Caco-2 (cell line): ENCODE measurements at regions not wholly inside any gene's neighbourhood (a gene's known extent, or its start where the extent isn't known, plus 50 kb on each side); places are given as distances from the start of the nearest gene placed in this dataset.

Experiments used
- BruUV-seq: library from RNA; stranded (reverse); fragments of 400-500 nt; replicated peaks from 2 replicates; lab custom pipeline; 2021; lab: Mats Ljungman, UMichigan
- CTCF ChIA-PET: fragments of 300-600 bp; sonication (Branson Sonifier 250); formaldehyde crosslinking; loops from one replicate; lab custom pipeline; 2022; ENCODE audit warnings: antibody characterized with exemption; lab: Charles Lee
- POLR2A ChIA-PET: fragments of 300-600 bp; sonication (Branson Sonifier 250); formaldehyde crosslinking; loops from one replicate; lab custom pipeline; 2022; ENCODE audit warnings: antibody characterized with exemption; lab: Charles Lee
- DNase-seq, 2 experiments: peaks; one replicate each; pipeline versions ENCODE4 v3.0.0 to v3.0.0-alpha.2; 2020 to 2022
- H3K27me3 ChIP-seq: replicated peaks from 2 replicates; pipeline ENCODE4 v1.6.0; 2011; ENCODE audit warnings: low read length; ENCODE audit not compliant: control insufficient read depth, insufficient read depth
- H3K36me3 ChIP-seq: 2 replicates; pipeline ENCODE4 v1.5.1; 2011; ENCODE audit warnings: low read length; ENCODE audit not compliant: control insufficient read depth, insufficient read depth
- H3K4me1 ChIP-seq: fragments of 250-450 bp; sonication (Bioruptor Pico); 2 replicates; pipeline ENCODE4 v1.5.1; 2020; ENCODE audit warnings: mild to moderate bottlenecking
- H3K4me3 ChIP-seq: 2 replicates; pipeline ENCODE4 v1.5.1; 2011; ENCODE audit warnings: low read depth, mild to moderate bottlenecking, control low read depth, low read length
- H3K9me3 ChIP-seq: fragments of 250-450 bp; sonication (Bioruptor Pico); 2 replicates; pipeline ENCODE4 v1.5.1; 2020; ENCODE audit warnings: mild to moderate bottlenecking, moderate library complexity
- H3K27ac Mint-ChIP-seq: one replicate; pipeline ENCODE4 v1.8.0; 2022; ENCODE audit warnings: mixed read lengths; ENCODE audit not compliant: unreplicated experiment
- H3K27me3 Mint-ChIP-seq: one replicate; pipeline ENCODE4 v1.8.0; 2022; ENCODE audit warnings: mixed read lengths; ENCODE audit not compliant: insufficient read depth, unreplicated experiment
- H3K36me3 Mint-ChIP-seq: one replicate; pipeline ENCODE4 v1.8.0; 2022; ENCODE audit warnings: mild to moderate bottlenecking, mixed read lengths; ENCODE audit not compliant: insufficient read depth, unreplicated experiment
- H3K4me1 Mint-ChIP-seq: one replicate; pipeline ENCODE4 v1.8.0; 2022; ENCODE audit warnings: low read depth, mixed read lengths; ENCODE audit not compliant: unreplicated experiment
- H3K4me3 Mint-ChIP-seq: one replicate; pipeline ENCODE4 v1.8.0; 2022; ENCODE audit warnings: mild to moderate bottlenecking, moderate library complexity, mixed read lengths; ENCODE audit not compliant: unreplicated experiment
- H3K9me3 Mint-ChIP-seq: one replicate; pipeline ENCODE4 v1.8.0; 2022; ENCODE audit warnings: mixed read lengths; ENCODE audit not compliant: unreplicated experiment
- CTCF ChIP-seq, 2 experiments: fragments of 200-600 bp in 1 of 2; IDR thresholded peaks; 1 replicate in 1 of 2; 2 replicates in 1 of 2; pipeline versions ENCODE4 v1.5.1 to v1.8.0; 2011 to 2022; ENCODE audit warnings: antibody characterized with exemption in 1 of 2, control low read depth in 1 of 2, inconsistent platforms in 1 of 2, low read depth in 1 of 2, low read length in 1 of 2, mild to moderate bottlenecking in 1 of 2, moderate library complexity in 1 of 2; ENCODE audit not compliant: insufficient read depth in 1 of 2, severe bottlenecking in 1 of 2, unreplicated experiment in 1 of 2
- intact Hi-C: fragments of 100-400 bp; cut with micrococcal nuclease; formaldehyde crosslinking; loops from one replicate; pipeline ENCODE4 v1.10.0; 2022; ENCODE audit not compliant: unreplicated experiment

- H3K27me3 Mint-ChIP-seq: no peaks in the 10 kb centered on the region
- no peaks in the 10 kb centered on the region for H3K9me3 Mint-ChIP-seq
- POLR2A ChIA-PET: no interaction called here
- CTCF ChIA-PET: no interaction called here
- no peaks in the 10 kb centered on the region for H3K9me3 ChIP-seq
- H3K27ac Mint-ChIP-seq: no peak overlapping the region
- intact Hi-C loops: no loop called here
- no peak for DNase-seq
- H3K4me1 ChIP-seq: no peaks in the 10 kb centered on the region
- no peaks in the 10 kb centered on the region for H3K27me3 ChIP-seq
- H3K36me3 ChIP-seq: no peaks in the 10 kb centered on the region
- BruUV-seq: no TSS peak
- no peak overlapping the region for H3K4me3 Mint-ChIP-seq
- H3K4me3 ChIP-seq: no peak overlapping the region
- H3K4me1 Mint-ChIP-seq: no peaks in the 10 kb centered on the region
- TF ChIP-seq CTCF (IDR thresholded peaks at IDR 0.05; ENCODE audit: insufficient read depth in 1 of 2, low read depth in 1 of 2, low read length in 1 of 2, severe bottlenecking in 1 of 2, unreplicated experiment in 1 of 2): no peak
- no peaks in the 10 kb centered on the region for H3K36me3 Mint-ChIP-seq
Observed at GRCh38 chr1:95734560-95734959, 500.6 kb downstream of the RWDD3 start.

GRCh38 chr1:95742591-95743089, 508.6 kb downstream of the RWDD3 start:
- POLR2A ChIA-PET: no interaction called here
- no TSS peak for BruUV-seq
- no peak for DNase-seq
- Mint-ChIP-seq H3K4me3 (no peak overlapping the region), H3K27me3 (no peaks in the 10 kb centered on the region), H3K27ac (no peak overlapping the region), H3K9me3 (peaks cover 9% of the 10 kb centered on the region), H3K36me3 (no peaks in the 10 kb centered on the region), H3K4me1 (no peaks in the 10 kb centered on the region)
- CTCF ChIA-PET: no interaction called here
- no peak for TF ChIP-seq CTCF (IDR thresholded peaks at IDR 0.05; ENCODE audit: insufficient read depth in 1 of 2, low read depth in 1 of 2, low read length in 1 of 2, severe bottlenecking in 1 of 2, unreplicated experiment in 1 of 2)
- Histone ChIP-seq H3K9me3 (no peaks in the 10 kb centered on the region), H3K4me1 (no peaks in the 10 kb centered on the region), H3K36me3 (no peaks in the 10 kb centered on the region), H3K27me3 (no peaks in the 10 kb centered on the region), H3K4me3 (no peak overlapping the region)
- intact Hi-C loops: no loop called here

- peaks cover 7% of the 10 kb centered on the region for H3K9me3 Mint-ChIP-seq
- Histone ChIP-seq H3K9me3 (no peaks in the 10 kb centered on the region), H3K36me3 (no peaks in the 10 kb centered on the region), H3K4me3 (no peak overlapping the region), H3K27me3 (no peaks in the 10 kb centered on the region), H3K4me1 (no peaks in the 10 kb centered on the region)
- no TSS peak for BruUV-seq
- no peak for TF ChIP-seq CTCF (IDR thresholded peaks at IDR 0.05; ENCODE audit: insufficient read depth in 1 of 2, low read depth in 1 of 2, low read length in 1 of 2, severe bottlenecking in 1 of 2, unreplicated experiment in 1 of 2)
- no peaks in the 10 kb centered on the region for H3K4me1 Mint-ChIP-seq
- ChIA-PET CTCF (no interaction called here), POLR2A (no interaction called here)
- no peak overlapping the region for H3K4me3 Mint-ChIP-seq
- no peaks in the 10 kb centered on the region for H3K36me3 Mint-ChIP-seq
- H3K27me3 Mint-ChIP-seq: no peaks in the 10 kb centered on the region
- DNase-seq: no peak
- no peak overlapping the region for H3K27ac Mint-ChIP-seq
- intact Hi-C loops: no loop called here
Observed at GRCh38 chr1:95744731-95745130, 510.7 kb downstream of the RWDD3 start.
